Bronchial epithelial cell (primary cell): ENCODE measurements at regions not wholly inside any gene's neighbourhood (a gene's known extent, or its start where the extent isn't known, plus 50 kb on each side); places are given as distances from the start of the nearest gene placed in this dataset.
"Not testable (repeated sequence)": the region's sequence is repeated elsewhere in the genome, so short reads cannot be mapped to it uniquely, and the experiment has no call there.

ENCODE experiments used
- DNase-seq: peaks from one replicate; pipeline ENCODE4 v3.0.0-alpha.2; 2010; ENCODE audit warnings: low read depth
- FAIRE-seq: peaks from 2 replicates; lab custom pipeline; 2011; peaks lifted over from hg19 to GRCh38; lab: Jason Lieb, UNC
- H3K27me3 ChIP-seq: 2 replicates; pipeline ENCODE4 v1.5.1; 2011; ENCODE audit warnings: low read length; ENCODE audit not compliant: control insufficient read depth, insufficient read depth
- H3K36me3 ChIP-seq: 2 replicates; pipeline ENCODE4 v1.5.1; 2011; ENCODE audit warnings: low read length; ENCODE audit not compliant: control insufficient read depth, insufficient read depth
- H3K4me3 ChIP-seq: 2 replicates; pipeline ENCODE4 v1.5.1; 2011; ENCODE audit warnings: mild to moderate bottlenecking, low read depth, low read length, control low read depth
- TF ChIP-seq, protein P1 (sequence below): IDR thresholded peaks from 2 replicates; pipeline ENCODE4 v1.5.1; 2011; ENCODE audit warnings: mild to moderate bottlenecking, moderate library complexity, low read length, control low read depth, inconsistent platforms; ENCODE audit not compliant: insufficient read depth, severe bottlenecking

DNA sequence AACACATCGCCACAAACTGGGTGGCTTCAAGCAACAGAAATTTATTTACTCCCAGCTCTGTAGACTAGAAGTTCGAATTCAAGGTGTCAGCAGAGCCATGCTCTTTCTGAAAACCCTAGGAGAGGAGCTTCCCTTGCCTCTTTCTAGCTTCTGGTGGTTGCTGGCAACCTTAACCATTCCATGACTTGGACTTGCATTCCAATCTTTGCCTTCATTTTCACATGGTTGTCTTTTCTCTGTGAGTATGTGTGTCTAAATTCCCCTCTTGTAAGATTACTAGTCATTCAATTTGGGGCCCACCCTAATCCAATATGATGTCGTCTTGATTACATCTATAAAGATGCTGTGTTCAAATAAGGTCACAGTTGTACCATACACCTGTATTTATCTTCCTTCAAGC is 65.9 kb upstream of the PRKG1 start:
- FAIRE-seq (no peak), DNase-seq (no peak)
- Histone ChIP-seq H3K36me3 (no peaks in the 10 kb centered on the region), H3K4me3 (no peak overlapping the region), H3K27me3 (no peaks in the 10 kb centered on the region)
- TF ChIP-seq, protein P1, sequence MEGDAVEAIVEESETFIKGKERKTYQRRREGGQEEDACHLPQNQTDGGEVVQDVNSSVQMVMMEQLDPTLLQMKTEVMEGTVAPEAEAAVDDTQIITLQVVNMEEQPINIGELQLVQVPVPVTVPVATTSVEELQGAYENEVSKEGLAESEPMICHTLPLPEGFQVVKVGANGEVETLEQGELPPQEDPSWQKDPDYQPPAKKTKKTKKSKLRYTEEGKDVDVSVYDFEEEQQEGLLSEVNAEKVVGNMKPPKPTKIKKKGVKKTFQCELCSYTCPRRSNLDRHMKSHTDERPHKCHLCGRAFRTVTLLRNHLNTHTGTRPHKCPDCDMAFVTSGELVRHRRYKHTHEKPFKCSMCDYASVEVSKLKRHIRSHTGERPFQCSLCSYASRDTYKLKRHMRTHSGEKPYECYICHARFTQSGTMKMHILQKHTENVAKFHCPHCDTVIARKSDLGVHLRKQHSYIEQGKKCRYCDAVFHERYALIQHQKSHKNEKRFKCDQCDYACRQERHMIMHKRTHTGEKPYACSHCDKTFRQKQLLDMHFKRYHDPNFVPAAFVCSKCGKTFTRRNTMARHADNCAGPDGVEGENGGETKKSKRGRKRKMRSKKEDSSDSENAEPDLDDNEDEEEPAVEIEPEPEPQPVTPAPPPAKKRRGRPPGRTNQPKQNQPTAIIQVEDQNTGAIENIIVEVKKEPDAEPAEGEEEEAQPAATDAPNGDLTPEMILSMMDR: no peak

DNA sequence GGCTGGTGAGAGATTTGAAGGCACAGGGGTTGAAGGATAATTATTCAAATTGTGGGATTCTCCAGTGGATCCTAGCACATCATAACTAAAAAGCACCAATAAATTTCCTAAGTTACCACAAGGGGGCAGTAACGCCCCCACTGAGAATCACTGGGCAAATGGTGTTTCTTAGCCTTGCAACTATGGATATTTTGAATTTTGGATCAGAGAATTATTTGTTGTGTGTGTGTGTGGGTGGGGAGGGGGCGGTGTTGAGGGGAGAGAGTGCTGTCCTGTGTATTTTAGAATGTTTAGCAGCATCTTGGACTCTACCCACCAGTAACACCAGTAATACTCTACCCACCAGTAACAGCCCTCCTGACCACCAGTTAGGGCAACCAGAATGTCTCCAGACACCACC is 63.3 kb upstream of the PRKG1 start:
- TF ChIP-seq, protein P1: peak; percentile 70
- no peaks in the 10 kb centered on the region for H3K36me3 ChIP-seq
- peak; percentile 75 for FAIRE-seq
- H3K27me3 ChIP-seq: no peaks in the 10 kb centered on the region
- peak; percentile 30 for DNase-seq
- H3K4me3 ChIP-seq: no peak overlapping the region

DNA sequence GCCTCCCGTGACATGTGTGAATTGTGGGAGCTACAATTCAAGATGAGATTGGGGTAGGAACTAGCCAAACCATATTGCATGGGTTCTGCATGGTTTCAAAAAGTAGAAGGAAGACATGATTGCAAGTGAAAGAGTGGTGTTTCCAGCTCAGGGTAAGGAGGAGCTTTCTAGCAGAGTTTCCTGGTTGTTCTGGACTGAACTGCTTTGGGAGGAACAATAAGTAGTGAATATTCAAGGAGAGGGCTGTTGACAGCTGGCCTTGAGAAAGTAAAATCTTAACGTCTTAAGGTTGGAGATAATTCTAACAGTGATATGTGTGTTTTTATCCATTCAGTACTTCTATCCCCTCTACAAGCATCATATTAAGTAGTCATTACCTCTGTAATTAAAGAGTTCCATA is 62.2 kb upstream of the PRKG1 start:
- Histone ChIP-seq H3K36me3 (no peaks in the 10 kb centered on the region), H3K4me3 (no peak overlapping the region), H3K27me3 (no peaks in the 10 kb centered on the region)
- TF ChIP-seq, protein P1: no peak
- DNase-seq: no peak
- no peak for FAIRE-seq

DNA sequence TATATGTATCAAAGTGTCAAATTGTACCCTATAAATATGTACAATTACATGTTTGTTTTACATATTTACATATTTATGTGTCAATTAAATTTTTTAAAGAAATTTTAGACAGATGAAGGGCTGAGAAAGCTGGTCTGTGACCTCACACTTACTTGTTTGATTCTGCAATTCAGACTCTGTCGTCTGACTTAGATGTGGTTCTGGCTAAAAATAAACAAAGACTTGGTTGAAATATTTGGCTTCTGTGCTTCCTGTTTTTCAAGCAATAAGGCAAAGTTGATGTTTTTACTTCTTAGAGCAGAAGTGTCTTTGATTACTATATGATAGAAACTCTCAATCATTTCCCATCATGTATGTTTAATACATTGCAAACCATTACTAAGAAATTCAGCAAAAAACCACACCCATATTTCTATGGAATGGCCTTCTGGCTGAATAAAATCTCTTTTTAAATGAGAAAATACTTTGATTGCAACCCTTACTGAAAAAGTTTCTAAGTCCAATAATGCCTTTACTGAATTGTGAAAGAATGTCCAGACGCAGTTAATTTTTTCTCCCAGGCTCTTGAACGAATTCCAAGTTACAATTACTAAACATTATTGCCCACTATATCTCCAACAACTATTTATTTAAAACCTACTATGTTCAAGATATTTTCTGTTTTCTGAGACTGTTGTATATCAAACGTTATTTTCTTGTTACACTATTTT is 59.5 kb upstream of the PRKG1 start:
- Histone ChIP-seq H3K27me3 (no peaks in the 10 kb centered on the region), H3K36me3 (no peaks in the 10 kb centered on the region), H3K4me3 (no peak overlapping the region)
- TF ChIP-seq, protein P1: no peak
- DNase-seq: no peak
- FAIRE-seq: no peak

DNA sequence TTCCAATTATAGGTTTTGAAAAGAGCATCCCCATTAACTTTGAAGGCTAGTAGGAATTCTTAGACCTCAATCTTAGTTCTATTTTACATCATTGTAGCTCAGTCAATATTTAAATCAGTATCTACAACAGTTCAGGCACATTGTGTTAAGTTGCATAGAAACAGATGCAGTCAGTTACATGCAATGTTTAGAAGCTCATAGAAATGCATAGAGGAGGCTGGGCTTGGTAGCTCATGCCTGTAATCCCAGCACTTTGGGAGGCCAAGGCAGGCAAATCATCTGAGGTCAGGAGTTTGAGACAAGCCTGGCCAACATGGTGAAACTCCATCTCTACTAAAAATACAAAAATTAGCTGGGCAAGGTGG is 58.9 kb upstream of the PRKG1 start:
- not testable (repeated sequence) for FAIRE-seq, H3K4me3 ChIP-seq, H3K27me3 ChIP-seq, DNase-seq, H3K36me3 ChIP-seq

DNA sequence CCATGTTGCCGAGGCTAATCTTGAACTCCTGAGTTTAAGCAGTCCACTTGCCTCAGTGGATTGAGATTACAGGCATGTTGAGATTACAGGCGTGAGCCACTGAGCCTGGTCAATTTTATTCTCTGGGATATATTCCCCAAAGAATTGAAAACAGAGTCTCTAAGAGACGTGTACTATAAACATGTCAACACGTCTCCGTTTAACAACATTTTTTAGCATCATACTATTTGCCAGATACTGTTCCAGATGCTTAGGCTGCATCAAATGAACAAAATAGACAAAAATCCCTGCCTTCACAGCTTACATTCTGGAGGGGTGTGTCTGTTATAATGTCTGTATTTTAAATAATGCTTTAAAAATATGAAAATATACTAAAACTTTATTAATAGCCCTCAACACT is 54.1 kb upstream of the PRKG1 start:
- no peaks in the 10 kb centered on the region for H3K36me3 ChIP-seq
- FAIRE-seq (no peak), DNase-seq (no peak)
- H3K27me3 ChIP-seq: no peaks in the 10 kb centered on the region
- H3K4me3 ChIP-seq: no peak overlapping the region
- TF ChIP-seq, protein P1: no peak
